ENCODE measurements at regions not wholly inside any gene's neighbourhood (a gene's known extent, or its start where the extent isn't known, plus 50 kb on each side); places are given as distances from the start of the nearest gene placed in this dataset.

DNA sequence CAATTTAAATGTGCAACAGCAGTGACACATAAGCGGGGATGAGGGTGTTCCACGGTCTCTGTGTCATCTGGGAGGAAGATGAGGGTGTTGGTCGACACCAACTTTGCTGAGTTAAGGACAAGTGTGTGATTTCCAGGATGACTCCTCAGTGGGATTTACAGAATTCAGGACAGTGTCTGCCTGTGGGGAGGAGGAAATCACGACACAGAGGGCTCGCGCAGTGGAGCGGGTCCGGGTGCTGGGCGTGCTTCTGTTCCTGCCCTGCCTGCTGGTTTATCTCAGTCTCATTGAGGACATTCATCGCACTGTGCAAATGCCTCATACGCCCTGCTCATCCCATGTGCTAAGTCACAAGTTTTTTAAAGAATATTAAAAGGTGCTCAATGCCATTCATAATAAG lies 73.7 kb upstream of the ADAMTS2 start:
- Histone ChIP-seq H3K36me3 (no peaks in the 10 kb centered on the region), H3K4me1 (no peaks in the 10 kb centered on the region), H3K4me3 (no peak overlapping the region), H3K9me3 (no peaks in the 10 kb centered on the region), H3K27ac (no peak overlapping the region), H3K27me3 (peaks cover 0 to 54% (median 7%) of the 10 kb centered on the region in 3 donors)
- WGBS, 5 donors = 72 to 83% (median 80%) methylated on average over 11 of the region's 11 CpGs
- no peak for TF ChIP-seq POLR2A (IDR thresholded peaks at IDR 0.05)
- TF ChIP-seq, protein P1, sequence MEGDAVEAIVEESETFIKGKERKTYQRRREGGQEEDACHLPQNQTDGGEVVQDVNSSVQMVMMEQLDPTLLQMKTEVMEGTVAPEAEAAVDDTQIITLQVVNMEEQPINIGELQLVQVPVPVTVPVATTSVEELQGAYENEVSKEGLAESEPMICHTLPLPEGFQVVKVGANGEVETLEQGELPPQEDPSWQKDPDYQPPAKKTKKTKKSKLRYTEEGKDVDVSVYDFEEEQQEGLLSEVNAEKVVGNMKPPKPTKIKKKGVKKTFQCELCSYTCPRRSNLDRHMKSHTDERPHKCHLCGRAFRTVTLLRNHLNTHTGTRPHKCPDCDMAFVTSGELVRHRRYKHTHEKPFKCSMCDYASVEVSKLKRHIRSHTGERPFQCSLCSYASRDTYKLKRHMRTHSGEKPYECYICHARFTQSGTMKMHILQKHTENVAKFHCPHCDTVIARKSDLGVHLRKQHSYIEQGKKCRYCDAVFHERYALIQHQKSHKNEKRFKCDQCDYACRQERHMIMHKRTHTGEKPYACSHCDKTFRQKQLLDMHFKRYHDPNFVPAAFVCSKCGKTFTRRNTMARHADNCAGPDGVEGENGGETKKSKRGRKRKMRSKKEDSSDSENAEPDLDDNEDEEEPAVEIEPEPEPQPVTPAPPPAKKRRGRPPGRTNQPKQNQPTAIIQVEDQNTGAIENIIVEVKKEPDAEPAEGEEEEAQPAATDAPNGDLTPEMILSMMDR (IDR thresholded peaks at IDR 0.05) = no peak
- no peak for TF ChIP-seq POLR2AphosphoS5 (IDR thresholded peaks at IDR 0.05)
- no peak for TF ChIP-seq EP300 (IDR thresholded peaks at IDR 0.05)
- DNase-seq = no peak
- intact Hi-C loops (cut with DNase I; ENCODE audit: low total_unique reads) = no loop called here

DNA sequence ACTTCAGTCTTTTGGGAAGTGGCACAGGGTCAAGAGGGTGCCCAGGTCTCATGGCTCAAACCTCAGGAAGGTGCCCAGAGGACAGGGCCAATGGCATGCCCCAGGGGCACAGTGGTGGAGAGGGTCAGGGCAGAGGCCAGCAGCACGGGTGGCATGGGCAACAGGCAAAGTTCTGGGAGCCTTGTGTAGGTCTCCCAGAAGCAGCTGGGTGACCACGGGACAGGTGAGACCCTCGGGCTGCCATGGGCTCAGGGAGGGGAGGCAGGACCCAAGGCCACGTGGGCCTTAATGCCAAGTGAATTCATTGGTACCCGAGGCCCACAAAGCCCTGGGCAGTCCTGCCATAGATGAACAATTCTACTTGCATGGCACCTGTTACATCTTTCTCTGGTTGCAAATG lies 72.4 kb upstream of the ADAMTS2 start:
- no peak for DNase-seq
- no peaks in the 10 kb centered on the region for H3K36me3 ChIP-seq
- WGBS, 5 donors = 54 to 72% (median 63%) methylated on average over 5 of the region's 5 CpGs
- H3K27me3 ChIP-seq = peaks cover 0 to 54% (median 7%) of the 10 kb centered on the region in 3 donors
- no peak overlapping the region for H3K27ac ChIP-seq
- intact Hi-C loops (cut with DNase I; ENCODE audit: low total_unique reads) = no loop called here
- H3K9me3 ChIP-seq = no peaks in the 10 kb centered on the region
- H3K4me3 ChIP-seq = no peak overlapping the region
- TF ChIP-seq POLR2AphosphoS5 (IDR thresholded peaks at IDR 0.05) = no peak
- no peak for TF ChIP-seq EP300 (IDR thresholded peaks at IDR 0.05)
- TF ChIP-seq, protein P1 (IDR thresholded peaks at IDR 0.05) = no peak
- TF ChIP-seq POLR2A (IDR thresholded peaks at IDR 0.05) = no peak
- no peaks in the 10 kb centered on the region for H3K4me1 ChIP-seq

DNA sequence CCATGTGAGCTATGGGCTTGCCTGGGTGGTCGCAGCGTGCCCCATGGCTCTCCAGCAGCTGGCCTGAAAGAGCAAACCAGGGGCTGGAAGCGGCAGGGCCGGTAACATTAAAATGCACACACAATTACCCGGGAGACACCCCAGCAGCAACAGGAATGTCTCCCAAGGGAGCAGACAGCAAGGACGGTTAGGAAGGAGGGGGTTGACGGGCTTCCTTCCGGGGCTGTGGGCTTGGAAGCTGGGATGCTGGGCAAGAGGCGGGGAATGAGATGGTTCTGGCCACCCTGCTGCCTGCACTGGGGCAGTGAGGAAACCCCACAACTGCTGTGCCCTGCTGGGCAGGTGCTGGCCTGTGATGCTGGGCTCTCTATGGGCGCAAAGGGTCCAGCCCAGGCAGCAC lies 71.8 kb upstream of the ADAMTS2 start:
- Histone ChIP-seq H3K36me3 (no peaks in the 10 kb centered on the region), H3K4me3 (no peak overlapping the region), H3K27ac (no peak overlapping the region), H3K27me3 (peaks cover 0 to 49% (median 4%) of the 10 kb centered on the region in 3 donors), H3K4me1 (no peaks in the 10 kb centered on the region), H3K9me3 (no peaks in the 10 kb centered on the region)
- DNase-seq = no peak
- intact Hi-C loops (cut with DNase I; ENCODE audit: low total_unique reads) = no loop called here
- 46 to 53% (median 49%) methylated on average over 10 of the region's 10 CpGs for WGBS, 5 donors
- no peak for TF ChIP-seq POLR2AphosphoS5 (IDR thresholded peaks at IDR 0.05)
- TF ChIP-seq, protein P1 (IDR thresholded peaks at IDR 0.05) = no peak

DNA sequence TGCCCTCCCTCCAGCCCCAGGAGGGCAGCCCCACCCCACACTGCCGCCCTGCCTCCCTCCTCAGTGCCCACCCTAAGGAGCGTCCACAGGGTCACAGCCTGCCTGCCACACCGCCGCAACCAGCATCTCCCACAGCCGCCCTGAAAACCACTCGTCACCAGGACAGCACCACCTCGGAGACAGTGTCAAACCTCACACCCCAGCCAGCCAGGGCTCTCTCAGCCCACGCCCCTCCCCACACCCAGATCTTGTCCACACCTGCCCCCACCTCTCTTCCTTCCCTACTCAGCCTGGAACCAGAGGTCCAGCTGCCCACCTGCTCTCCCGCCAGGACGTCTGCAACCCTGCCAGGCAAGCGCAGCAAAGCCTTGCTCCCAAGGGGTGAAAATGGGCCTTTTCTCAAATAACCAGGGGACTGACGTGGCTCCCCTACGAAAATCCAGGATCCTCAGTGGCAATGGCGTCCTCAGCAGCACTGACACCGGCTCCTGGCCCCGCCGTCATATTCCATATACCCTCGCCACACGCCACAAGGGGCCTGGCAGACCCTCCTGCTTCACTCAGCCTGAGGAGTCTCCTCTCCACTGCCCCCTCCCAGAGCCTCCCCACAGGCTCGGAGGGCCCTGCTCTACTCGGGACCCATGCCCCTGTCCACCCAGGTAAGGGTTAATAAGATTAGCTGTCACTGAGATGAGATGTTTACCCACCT lies 71.0 kb upstream of the ADAMTS2 start:
- intact Hi-C loops (cut with DNase I; ENCODE audit: low total_unique reads) = no loop called here
- Histone ChIP-seq H3K9me3 (no peaks in the 10 kb centered on the region), H3K4me3 (no peak overlapping the region), H3K27ac (no peak overlapping the region), H3K4me1 (no peaks in the 10 kb centered on the region), H3K36me3 (no peaks in the 10 kb centered on the region), H3K27me3 (peaks cover 0 to 43% (median 0%) of the 10 kb centered on the region in 3 donors)
- no peak for DNase-seq
- WGBS, 5 donors = 74 to 80% (median 79%) methylated on average over 19 to 21 of the region's 21 CpGs
- TF ChIP-seq POLR2AphosphoS5 (IDR thresholded peaks at IDR 0.05) (no peak), EP300 (IDR thresholded peaks at IDR 0.05) (no peak), POLR2A (IDR thresholded peaks at IDR 0.05) (no peak)
- TF ChIP-seq, protein P1 (IDR thresholded peaks at IDR 0.05) = no peak

Data from stomach (tissue), 8 donors.